ENCODE measurements at regions not wholly inside any gene's neighbourhood (a gene's known extent, or its start where the extent isn't known, plus 50 kb on each side); places are given as distances from the start of the nearest gene placed in this dataset.

DNA sequence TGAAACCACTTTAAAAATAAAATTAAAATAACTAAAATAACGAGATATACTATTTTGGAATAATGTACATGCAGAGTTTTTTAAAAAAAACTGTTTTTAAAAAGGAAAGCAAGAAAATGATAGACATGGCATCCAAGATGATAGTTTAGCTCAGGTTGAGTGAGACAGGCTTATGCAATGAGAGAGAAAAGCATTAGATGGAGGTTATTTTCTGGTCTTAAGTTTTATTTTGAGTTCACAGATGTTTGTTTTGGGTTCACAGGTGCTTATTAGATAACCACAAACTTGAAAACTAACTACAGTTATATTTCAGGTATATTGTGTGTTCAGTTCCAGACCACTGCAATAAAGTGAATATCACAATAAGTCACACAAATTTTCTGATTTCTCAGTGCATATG is 413.6 kb upstream of the TMCO5A start:
- Histone ChIP-seq H3K9me3 (ENCODE audit: control insufficient read depth, insufficient read depth, low read depth, low read length) (no peaks in the 10 kb centered on the region), H4K20me1 (ENCODE audit: control insufficient read depth, extremely low read depth, insufficient read depth, low read length) (no peaks in the 10 kb centered on the region), H3K4me1 (ENCODE audit: control insufficient read depth, extremely low read depth, insufficient read depth, low read length) (no peaks in the 10 kb centered on the region), H3K36me3 (ENCODE audit: control insufficient read depth, insufficient read depth, low read length) (no peaks in the 10 kb centered on the region), H2AFZ (ENCODE audit: low read length) (no peak overlapping the region), H3K27me3 (ENCODE audit: control insufficient read depth, insufficient read depth, low read length) (no peaks in the 10 kb centered on the region), H3K4me3 (replicated peaks in 1 of 4; ENCODE audit: control extremely low read depth in 1 of 4, insufficient read depth in 1 of 4, low read depth in 3 of 4, low read length in 4 of 4) (no peak overlapping the region), H3K27ac (ENCODE audit: insufficient read depth, low read length) (no peak overlapping the region), H3K79me2 (ENCODE audit: control insufficient read depth, insufficient read depth, low read length) (no peaks in the 10 kb centered on the region), H3K9ac (ENCODE audit: insufficient read depth, low read length) (no peak overlapping the region), H3K4me2 (ENCODE audit: extremely low read depth, insufficient read depth, low read length) (no peak overlapping the region)
- DNase-seq (ENCODE audit: low read depth in 2 of 2) = no peak
- no peak for TF ChIP-seq EZH2 (IDR thresholded peaks at IDR 0.05; ENCODE audit: low read length, missing control alignments)
- TF ChIP-seq, protein P1, sequence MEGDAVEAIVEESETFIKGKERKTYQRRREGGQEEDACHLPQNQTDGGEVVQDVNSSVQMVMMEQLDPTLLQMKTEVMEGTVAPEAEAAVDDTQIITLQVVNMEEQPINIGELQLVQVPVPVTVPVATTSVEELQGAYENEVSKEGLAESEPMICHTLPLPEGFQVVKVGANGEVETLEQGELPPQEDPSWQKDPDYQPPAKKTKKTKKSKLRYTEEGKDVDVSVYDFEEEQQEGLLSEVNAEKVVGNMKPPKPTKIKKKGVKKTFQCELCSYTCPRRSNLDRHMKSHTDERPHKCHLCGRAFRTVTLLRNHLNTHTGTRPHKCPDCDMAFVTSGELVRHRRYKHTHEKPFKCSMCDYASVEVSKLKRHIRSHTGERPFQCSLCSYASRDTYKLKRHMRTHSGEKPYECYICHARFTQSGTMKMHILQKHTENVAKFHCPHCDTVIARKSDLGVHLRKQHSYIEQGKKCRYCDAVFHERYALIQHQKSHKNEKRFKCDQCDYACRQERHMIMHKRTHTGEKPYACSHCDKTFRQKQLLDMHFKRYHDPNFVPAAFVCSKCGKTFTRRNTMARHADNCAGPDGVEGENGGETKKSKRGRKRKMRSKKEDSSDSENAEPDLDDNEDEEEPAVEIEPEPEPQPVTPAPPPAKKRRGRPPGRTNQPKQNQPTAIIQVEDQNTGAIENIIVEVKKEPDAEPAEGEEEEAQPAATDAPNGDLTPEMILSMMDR (conservative IDR thresholded peaks at IDR 0.05 in 1 of 2, IDR thresholded peaks at IDR 0.05 in 1 of 2; ENCODE audit: low read depth in 1 of 2, low read length in 2 of 2) = no peak

DNA sequence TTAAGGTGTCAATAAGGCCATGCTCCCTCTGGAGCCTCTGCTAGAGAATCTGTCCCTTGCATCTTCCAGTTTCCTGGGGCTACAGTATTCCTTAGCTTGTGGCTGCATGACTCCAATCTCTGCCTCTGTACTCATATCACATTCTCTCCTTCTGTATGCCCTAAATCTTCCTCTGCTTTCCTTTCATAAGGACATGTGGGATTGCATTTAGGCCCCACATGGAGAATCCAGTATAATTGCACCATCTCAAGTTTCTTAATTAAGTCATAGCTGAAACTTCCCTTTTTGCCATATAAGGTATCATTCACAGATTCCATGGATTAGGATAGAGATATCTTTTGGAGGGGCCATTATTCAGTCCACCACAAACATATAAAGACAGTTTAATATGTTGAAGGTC is 409.8 kb upstream of the TMCO5A start:
- H3K9me3 ChIP-seq (ENCODE audit: control insufficient read depth, insufficient read depth, low read depth, low read length) = no peaks in the 10 kb centered on the region

DNA sequence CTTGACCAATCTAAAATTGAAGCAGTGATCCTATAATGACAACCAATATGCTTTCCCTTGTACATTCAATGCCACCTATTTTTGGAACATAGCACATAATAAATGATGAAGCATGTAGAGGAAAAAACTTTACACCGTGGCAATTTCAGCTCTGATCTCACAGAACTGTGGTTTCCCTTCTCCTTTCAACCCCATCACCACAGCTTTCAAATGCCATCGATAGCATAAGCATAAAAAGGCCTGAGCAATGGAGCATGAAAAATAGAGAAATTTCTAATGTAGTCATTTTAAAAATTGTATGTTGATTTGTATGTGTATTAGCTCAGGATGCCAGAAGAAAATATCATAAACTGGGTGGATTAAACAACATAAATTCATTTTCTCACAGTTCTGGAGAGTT is 406.0 kb upstream of the TMCO5A start:
- Histone ChIP-seq H3K9ac (ENCODE audit: insufficient read depth, low read length) (no peak overlapping the region), H3K27ac (ENCODE audit: insufficient read depth, low read length) (no peak overlapping the region), H3K9me3 (ENCODE audit: control insufficient read depth, insufficient read depth, low read depth, low read length) (no peaks in the 10 kb centered on the region), H3K4me2 (ENCODE audit: extremely low read depth, insufficient read depth, low read length) (no peak overlapping the region), H4K20me1 (ENCODE audit: control insufficient read depth, extremely low read depth, insufficient read depth, low read length) (no peaks in the 10 kb centered on the region), H3K27me3 (ENCODE audit: control insufficient read depth, insufficient read depth, low read length) (no peaks in the 10 kb centered on the region), H3K4me3 (replicated peaks in 1 of 4; ENCODE audit: control extremely low read depth in 1 of 4, insufficient read depth in 1 of 4, low read depth in 3 of 4, low read length in 4 of 4) (no peak overlapping the region), H3K4me1 (ENCODE audit: control insufficient read depth, extremely low read depth, insufficient read depth, low read length) (no peaks in the 10 kb centered on the region), H3K36me3 (ENCODE audit: control insufficient read depth, insufficient read depth, low read length) (no peaks in the 10 kb centered on the region), H3K79me2 (ENCODE audit: control insufficient read depth, insufficient read depth, low read length) (no peaks in the 10 kb centered on the region), H2AFZ (ENCODE audit: low read length) (no peak overlapping the region)
- no peak for DNase-seq (ENCODE audit: low read depth in 2 of 2)
- no peak for TF ChIP-seq EZH2 (IDR thresholded peaks at IDR 0.05; ENCODE audit: low read length, missing control alignments)
- TF ChIP-seq, protein P1 (conservative IDR thresholded peaks at IDR 0.05 in 1 of 2, IDR thresholded peaks at IDR 0.05 in 1 of 2; ENCODE audit: low read depth in 1 of 2, low read length in 2 of 2) = no peak

More for the DNA sequence above, 409.8 kb upstream of the TMCO5A start:
- Histone ChIP-seq H2AFZ (ENCODE audit: low read length) (no peak overlapping the region), H3K27me3 (ENCODE audit: control insufficient read depth, insufficient read depth, low read length) (no peaks in the 10 kb centered on the region), H3K4me3 (replicated peaks in 1 of 4; ENCODE audit: control extremely low read depth in 1 of 4, insufficient read depth in 1 of 4, low read depth in 3 of 4, low read length in 4 of 4) (no peak overlapping the region), H3K79me2 (ENCODE audit: control insufficient read depth, insufficient read depth, low read length) (no peaks in the 10 kb centered on the region), H3K4me2 (ENCODE audit: extremely low read depth, insufficient read depth, low read length) (no peak overlapping the region), H4K20me1 (ENCODE audit: control insufficient read depth, extremely low read depth, insufficient read depth, low read length) (no peaks in the 10 kb centered on the region), H3K4me1 (ENCODE audit: control insufficient read depth, extremely low read depth, insufficient read depth, low read length) (no peaks in the 10 kb centered on the region), H3K36me3 (ENCODE audit: control insufficient read depth, insufficient read depth, low read length) (no peaks in the 10 kb centered on the region), H3K9ac (ENCODE audit: insufficient read depth, low read length) (no peak overlapping the region), H3K27ac (ENCODE audit: insufficient read depth, low read length) (no peak overlapping the region)
- no peak for TF ChIP-seq EZH2 (IDR thresholded peaks at IDR 0.05; ENCODE audit: low read length, missing control alignments)
- TF ChIP-seq, protein P1 (conservative IDR thresholded peaks at IDR 0.05 in 1 of 2, IDR thresholded peaks at IDR 0.05 in 1 of 2; ENCODE audit: low read depth in 1 of 2, low read length in 2 of 2) = no peak
- DNase-seq (ENCODE audit: low read depth in 2 of 2) = no peak

Data from fibroblast of lung (primary cell).